SK-N-SH treated with all-trans-retinoic acid at 6 μM for 48 hours (cell line): ENCODE measurements at regions not wholly inside any gene's neighbourhood (a gene's known extent, or its start where the extent isn't known, plus 50 kb on each side); places are given as distances from the start of the nearest gene placed in this dataset.
A peak's percentile ranks its signal among the peaks of the same experiment; 100 is the strongest.
"Not testable (repeated sequence)": the region's sequence is repeated elsewhere in the genome, so short reads cannot be mapped to it uniquely, and the experiment has no call there.

Source experiments
- ATAC-seq: fragments of 200-7000 bp; cut with Tn5 transposase; 3 replicates; pipeline ENCODE4 v1.9.1; 2020; ENCODE audit warnings: mild to moderate bottlenecking, moderate library complexity
- ARNTL ChIP-seq: fragments of 450-650 bp; formaldehyde crosslinking; IDR thresholded peaks from 2 replicates; pipeline ENCODE4 v1.5.0; 2020; ENCODE audit warnings: low read depth, mild to moderate bottlenecking, moderate library complexity, borderline replicate concordance
- CSDC2 ChIP-seq: fragments of 250-450 bp; sonication (Bioruptor Pico); IDR thresholded peaks from 2 replicates; pipeline ENCODE4 v1.5.0; 2020; ENCODE audit warnings: mild to moderate bottlenecking, moderate library complexity
- CSRNP3 ChIP-seq: fragments of 250-450 bp; sonication (Bioruptor Pico); IDR thresholded peaks from 2 replicates; pipeline ENCODE4 v1.5.1; 2021; ENCODE audit warnings: mild to moderate bottlenecking, moderate library complexity
- ESRRG ChIP-seq: fragments of 250-450 bp; sonication (Bioruptor Pico); IDR thresholded peaks from 2 replicates; pipeline ENCODE4 v1.6.1; 2021; ENCODE audit warnings: mild to moderate bottlenecking
- GLIS3 ChIP-seq: fragments of 250-450 bp; sonication (Bioruptor Pico); IDR thresholded peaks from 2 replicates; pipeline ENCODE4 v1.5.0; 2020; ENCODE audit warnings: mild to moderate bottlenecking, moderate library complexity
- ISL1 ChIP-seq: fragments of 250-450 bp; sonication (Bioruptor Pico); IDR thresholded peaks from 2 replicates; pipeline ENCODE4 v2.1.2; 2022; ENCODE audit warnings: mild to moderate bottlenecking, moderate library complexity
- OSR1 ChIP-seq: fragments of 250-450 bp; sonication (Bioruptor Pico); IDR thresholded peaks from 2 replicates; pipeline ENCODE4 v1.8.0; 2022; ENCODE audit warnings: moderate library complexity, mild to moderate bottlenecking, inconsistent platforms
- PATZ1 ChIP-seq: fragments of 250-450 bp; sonication (Bioruptor Pico); IDR thresholded peaks from 2 replicates; pipeline ENCODE4 v1.8.0; 2020; ENCODE audit warnings: mild to moderate bottlenecking, moderate library complexity, borderline replicate concordance
- RARB ChIP-seq: fragments of 250-450 bp; sonication (Bioruptor Pico); IDR thresholded peaks from 2 replicates; pipeline ENCODE4 v1.8.0; 2021; ENCODE audit warnings: mild to moderate bottlenecking, moderate library complexity
- SNAI2 ChIP-seq: fragments of 250-450 bp; sonication (Bioruptor Pico); IDR thresholded peaks from 2 replicates; pipeline ENCODE4 v1.5.0; 2020; ENCODE audit warnings: mild to moderate bottlenecking, moderate library complexity
- TCF4 ChIP-seq: fragments of 250-450 bp; sonication (Bioruptor Pico); IDR thresholded peaks from 2 replicates; pipeline ENCODE4 v1.8.0; 2021; ENCODE audit warnings: mild to moderate bottlenecking, moderate library complexity, borderline replicate concordance
- TOX ChIP-seq: fragments of 250-450 bp; sonication (Bioruptor Pico); IDR thresholded peaks from 2 replicates; pipeline ENCODE4 v1.8.0; 2021; ENCODE audit warnings: mild to moderate bottlenecking, moderate library complexity, borderline replicate concordance
- ZFP3 ChIP-seq: fragments of 250-450 bp; sonication (Bioruptor Pico); IDR thresholded peaks from 2 replicates; pipeline ENCODE4 v1.5.0; 2020; ENCODE audit warnings: mild to moderate bottlenecking, moderate library complexity
- ZFP30 ChIP-seq: fragments of 450-650 bp; formaldehyde crosslinking; IDR thresholded peaks from 2 replicates; pipeline ENCODE4 v1.5.0; 2022; ENCODE audit warnings: mild to moderate bottlenecking, moderate library complexity
- ZNF565 ChIP-seq: fragments of 450-650 bp; formaldehyde crosslinking; conservative IDR thresholded peaks from 2 replicates; pipeline ENCODE4 v1.5.0; 2020; ENCODE audit warnings: low read depth, mild to moderate bottlenecking, moderate library complexity
- ZNF70 ChIP-seq: fragments of 450-650 bp; formaldehyde crosslinking; IDR thresholded peaks from 2 replicates; pipeline ENCODE4 v1.5.0; 2020; ENCODE audit warnings: mild to moderate bottlenecking, moderate library complexity
- ZNF8 ChIP-seq: fragments of 450-650 bp; formaldehyde crosslinking; IDR thresholded peaks from 2 replicates; pipeline ENCODE4 v1.5.0; 2020; ENCODE audit warnings: mild to moderate bottlenecking, moderate library complexity
- TF ChIP-seq, protein P1 (sequence below): fragments of 250-450 bp; sonication (Bioruptor Pico); IDR thresholded peaks from 2 replicates; pipeline ENCODE4 v1.5.0; 2020; ENCODE audit warnings: mild to moderate bottlenecking, moderate library complexity
- TF ChIP-seq, protein P2 (sequence below): fragments of 250-450 bp; sonication (Bioruptor Pico); IDR thresholded peaks from 2 replicates; pipeline ENCODE4 v1.8.0; 2021; ENCODE audit warnings: low read depth, mild to moderate bottlenecking, moderate library complexity, borderline replicate concordance
- TF ChIP-seq, protein P3 (sequence below): fragments of 250-450 bp; sonication (Bioruptor Pico); IDR thresholded peaks from 2 replicates; pipeline ENCODE4 v1.5.1; 2020; ENCODE audit warnings: low read depth, mild to moderate bottlenecking, moderate library complexity

GRCh38 chr7:91787931-91788330, 92.6 kb downstream of the MTERF1 start (continued):
- TF ChIP-seq, protein P1, sequence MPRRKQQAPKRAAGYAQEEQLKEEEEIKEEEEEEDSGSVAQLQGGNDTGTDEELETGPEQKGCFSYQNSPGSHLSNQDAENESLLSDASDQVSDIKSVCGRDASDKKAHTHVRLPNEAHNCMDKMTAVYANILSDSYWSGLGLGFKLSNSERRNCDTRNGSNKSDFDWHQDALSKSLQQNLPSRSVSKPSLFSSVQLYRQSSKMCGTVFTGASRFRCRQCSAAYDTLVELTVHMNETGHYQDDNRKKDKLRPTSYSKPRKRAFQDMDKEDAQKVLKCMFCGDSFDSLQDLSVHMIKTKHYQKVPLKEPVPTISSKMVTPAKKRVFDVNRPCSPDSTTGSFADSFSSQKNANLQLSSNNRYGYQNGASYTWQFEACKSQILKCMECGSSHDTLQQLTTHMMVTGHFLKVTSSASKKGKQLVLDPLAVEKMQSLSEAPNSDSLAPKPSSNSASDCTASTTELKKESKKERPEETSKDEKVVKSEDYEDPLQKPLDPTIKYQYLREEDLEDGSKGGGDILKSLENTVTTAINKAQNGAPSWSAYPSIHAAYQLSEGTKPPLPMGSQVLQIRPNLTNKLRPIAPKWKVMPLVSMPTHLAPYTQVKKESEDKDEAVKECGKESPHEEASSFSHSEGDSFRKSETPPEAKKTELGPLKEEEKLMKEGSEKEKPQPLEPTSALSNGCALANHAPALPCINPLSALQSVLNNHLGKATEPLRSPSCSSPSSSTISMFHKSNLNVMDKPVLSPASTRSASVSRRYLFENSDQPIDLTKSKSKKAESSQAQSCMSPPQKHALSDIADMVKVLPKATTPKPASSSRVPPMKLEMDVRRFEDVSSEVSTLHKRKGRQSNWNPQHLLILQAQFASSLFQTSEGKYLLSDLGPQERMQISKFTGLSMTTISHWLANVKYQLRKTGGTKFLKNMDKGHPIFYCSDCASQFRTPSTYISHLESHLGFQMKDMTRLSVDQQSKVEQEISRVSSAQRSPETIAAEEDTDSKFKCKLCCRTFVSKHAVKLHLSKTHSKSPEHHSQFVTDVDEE (CRISPR knock-in tag): no peak

DNA sequence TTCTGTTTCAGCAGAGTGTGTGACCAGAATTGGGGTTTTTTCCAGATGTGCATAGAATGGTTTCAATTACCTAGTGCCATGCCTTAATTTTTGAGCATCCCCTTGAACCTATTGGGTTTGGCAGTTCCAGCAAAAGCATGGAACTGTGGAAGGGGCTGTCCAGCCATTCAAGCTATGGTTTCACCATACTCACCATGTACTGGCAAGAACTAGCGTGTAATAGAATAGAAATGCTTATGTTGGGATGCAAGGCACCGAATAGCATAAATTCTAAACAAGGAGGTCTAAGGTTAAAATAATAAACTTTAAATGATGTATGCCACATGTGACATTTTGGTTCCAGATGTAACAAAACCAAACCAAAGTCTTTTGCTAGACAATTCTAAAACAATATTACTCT, 91.4 kb downstream of the MTERF1 start:
- TF ChIP-seq OSR1 (CRISPR knock-in tag) (no peak), TOX (no peak), CSDC2 (CRISPR knock-in tag) (no peak), CSRNP3 (no peak), PATZ1 (CRISPR knock-in tag) (no peak), ZNF70 (CRISPR knock-in tag) (no peak), ARNTL (no peak), SNAI2 (no peak), TCF4 (CRISPR knock-in tag) (no peak), ISL1 (no peak), ZNF565 (CRISPR knock-in tag) (no peak), ESRRG (no peak), GLIS3 (CRISPR knock-in tag) (no peak), ZFP3 (CRISPR knock-in tag) (no peak), RARB (no peak), ZFP30 (CRISPR knock-in tag) (no peak)
- TF ChIP-seq, protein P2, sequence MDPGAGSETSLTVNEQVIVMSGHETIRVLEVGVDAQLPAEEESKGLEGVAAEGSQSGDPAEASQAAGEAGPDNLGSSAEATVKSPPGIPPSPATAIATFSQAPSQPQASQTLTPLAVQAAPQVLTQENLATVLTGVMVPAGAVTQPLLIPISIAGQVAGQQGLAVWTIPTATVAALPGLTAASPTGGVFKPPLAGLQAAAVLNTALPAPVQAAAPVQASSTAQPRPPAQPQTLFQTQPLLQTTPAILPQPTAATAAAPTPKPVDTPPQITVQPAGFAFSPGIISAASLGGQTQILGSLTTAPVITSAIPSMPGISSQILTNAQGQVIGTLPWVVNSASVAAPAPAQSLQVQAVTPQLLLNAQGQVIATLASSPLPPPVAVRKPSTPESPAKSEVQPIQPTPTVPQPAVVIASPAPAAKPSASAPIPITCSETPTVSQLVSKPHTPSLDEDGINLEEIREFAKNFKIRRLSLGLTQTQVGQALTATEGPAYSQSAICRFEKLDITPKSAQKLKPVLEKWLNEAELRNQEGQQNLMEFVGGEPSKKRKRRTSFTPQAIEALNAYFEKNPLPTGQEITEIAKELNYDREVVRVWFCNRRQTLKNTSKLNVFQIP (CRISPR knock-in tag): no peak
- TF ChIP-seq, protein P3, sequence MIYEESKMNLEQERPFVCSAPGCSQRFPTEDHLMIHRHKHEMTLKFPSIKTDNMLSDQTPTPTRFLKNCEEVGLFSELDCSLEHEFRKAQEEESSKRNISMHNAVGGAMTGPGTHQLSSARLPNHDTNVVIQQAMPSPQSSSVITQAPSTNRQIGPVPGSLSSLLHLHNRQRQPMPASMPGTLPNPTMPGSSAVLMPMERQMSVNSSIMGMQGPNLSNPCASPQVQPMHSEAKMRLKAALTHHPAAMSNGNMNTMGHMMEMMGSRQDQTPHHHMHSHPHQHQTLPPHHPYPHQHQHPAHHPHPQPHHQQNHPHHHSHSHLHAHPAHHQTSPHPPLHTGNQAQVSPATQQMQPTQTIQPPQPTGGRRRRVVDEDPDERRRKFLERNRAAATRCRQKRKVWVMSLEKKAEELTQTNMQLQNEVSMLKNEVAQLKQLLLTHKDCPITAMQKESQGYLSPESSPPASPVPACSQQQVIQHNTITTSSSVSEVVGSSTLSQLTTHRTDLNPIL: no peak
- TF ChIP-seq, protein P1 (CRISPR knock-in tag): no peak
- ATAC-seq: no peak

- ATAC-seq: no peak
- TF ChIP-seq ZNF8 (no peak), ISL1 (peak; percentile 86)
Observed at GRCh38 chr7:91789558-91789957, 90.9 kb downstream of the MTERF1 start.

- not testable (repeated sequence) for ATAC-seq
Observed at GRCh38 chr7:91790646-91791045, 89.9 kb downstream of the MTERF1 start.
